K562 (cell line): ENCODE measurements at regions not wholly inside any gene's neighbourhood (a gene's known extent, or its start where the extent isn't known, plus 50 kb on each side); places are given as distances from the start of the nearest gene placed in this dataset.

ENCODE experiments used
- ATAC-seq: fragments of 200-7000 bp; cut with Tn5 transposase; 3 replicates; pipeline ENCODE4 v1.9.1; 2020; ENCODE audit warnings: moderate library complexity
- BruUV-seq: library from RNA; stranded (reverse); fragments of 400-500 nt; replicated peaks from 2 replicates; lab custom pipeline; 2021; lab: Mats Ljungman, UMichigan
- CTCF ChIA-PET: fragments of 300-600 bp; formaldehyde crosslinking; extraction: SDS; loops from one replicate; lab custom pipeline; 2021; ENCODE audit warnings: low intra/inter-chr PET ratio; lab: Yijun Ruan, JAX
- POLR2A ChIA-PET: fragments of 300-600, 350-650 bp; sonication (Branson Sonifier 250); formaldehyde crosslinking; extraction: SDS; loops from one replicate; lab custom pipeline; 2021; ENCODE audit warnings: antibody characterized with exemption, inconsistent platforms; lab: Yijun Ruan, JAX
- DNase-seq, 4 experiments: peaks; one replicate each; pipeline versions ENCODE4 v3.0.0 to v3.0.0-alpha.2; 2011 to 2018; ENCODE audit warnings: low spot score in 3 of 4, mixed read lengths in 3 of 4; ENCODE audit errors: extremely low read depth in 1 of 4
- FAIRE-seq: peaks from 2 replicates; lab custom pipeline; 2011; peaks lifted over from hg19 to GRCh38; lab: Jason Lieb, UNC
- H2AFZ ChIP-seq: 2 replicates; pipeline ENCODE4 v1.6.0; 2011; ENCODE audit warnings: low read depth, low read length, control low read depth, inconsistent platforms
- H3K27ac ChIP-seq: fragments of 200-600 bp; 3 replicates; pipeline ENCODE4 v1.8.0; 2011; ENCODE audit warnings: low read depth, mild to moderate bottlenecking, control low read depth, inconsistent platforms, low read length, moderate library complexity, mixed read lengths; ENCODE audit errors: extremely low read depth
- H3K27me3 ChIP-seq, 2 experiments: fragments of 300-600 bp in 1 of 2; 2 replicates in 1 of 2; 3 replicates in 1 of 2; pipeline versions ENCODE4 v1.6.0 to v1.8.0; 2011; ENCODE audit warnings: inconsistent platforms in 2 of 2, low read length in 2 of 2, mild to moderate bottlenecking in 1 of 2, mixed read lengths in 1 of 2, moderate library complexity in 1 of 2; ENCODE audit not compliant: control insufficient read depth in 2 of 2, insufficient read depth in 2 of 2
- H3K36me3 ChIP-seq: fragments of 300-600 bp; 3 replicates; pipeline ENCODE4 v1.8.0; 2011; ENCODE audit warnings: mild to moderate bottlenecking, low read length, inconsistent platforms; ENCODE audit not compliant: control insufficient read depth, insufficient read depth
- H3K4me1 ChIP-seq, 2 experiments: fragments of 200-600 bp in 1 of 2; replicated peaks in 1 of 2; 2 replicates in 1 of 2; 3 replicates in 1 of 2; pipeline versions ENCODE4 v1.5.1 to v1.8.0; 2011; ENCODE audit warnings: inconsistent platforms in 2 of 2, low read length in 2 of 2, mild to moderate bottlenecking in 1 of 2, mixed read lengths in 1 of 2, moderate library complexity in 1 of 2; ENCODE audit not compliant: control insufficient read depth in 2 of 2, insufficient read depth in 2 of 2
- H3K4me2 ChIP-seq: 2 replicates; pipeline ENCODE4 v1.6.1; 2011; ENCODE audit warnings: low read length, control low read depth, inconsistent platforms, mixed read lengths; ENCODE audit not compliant: insufficient read depth
- H3K4me3 ChIP-seq: fragments of 200-600 bp; sonication (generic), shearing (Covaris generic); 2 replicates; pipeline ENCODE4 v1.5.1; 2016; ENCODE audit warnings: control low read depth, inconsistent platforms
- H3K79me2 ChIP-seq: fragments of 200-600 bp; 3 replicates; pipeline ENCODE4 v1.8.0; 2011; ENCODE audit warnings: low read length, inconsistent platforms; ENCODE audit not compliant: control insufficient read depth, insufficient read depth
- H3K9ac ChIP-seq, 2 experiments: 2 replicates each; pipeline versions ENCODE4 v1.6.0 to v1.6.1; 2011; ENCODE audit warnings: low read depth in 2 of 2, low read length in 2 of 2, control low read depth in 1 of 2, inconsistent platforms in 1 of 2, mild to moderate bottlenecking in 1 of 2, mixed read lengths in 1 of 2; ENCODE audit not compliant: insufficient read depth in 1 of 2
- H3K9me1 ChIP-seq: one replicate; pipeline ENCODE4 v1.6.0; 2011; ENCODE audit warnings: inconsistent platforms, mild to moderate bottlenecking, low read length, moderate library complexity; ENCODE audit not compliant: control insufficient read depth, insufficient read depth
- H3K9me3 ChIP-seq: replicated peaks from 2 replicates; pipeline ENCODE4 v1.5.1; 2011; ENCODE audit warnings: low read depth, low read length, inconsistent platforms; ENCODE audit not compliant: control insufficient read depth, insufficient read depth
- H4K20me1 ChIP-seq: replicated peaks from 2 replicates; pipeline ENCODE4 v1.6.1; 2011; ENCODE audit warnings: low read length, inconsistent platforms, mixed read lengths; ENCODE audit not compliant: control insufficient read depth, insufficient read depth
- ELF2 ChIP-seq: fragments of 250-450 bp; sonication (Bioruptor Pico); IDR thresholded peaks from 2 replicates; pipeline ENCODE4 v1.5.0; 2021; ENCODE audit warnings: mild to moderate bottlenecking
- GABPA ChIP-seq: fragments of 200-800 bp; sonication (Bioruptor generic); conservative IDR thresholded peaks from 2 replicates; pipeline ENCODE4 v1.6.1; 2016; ENCODE audit warnings: low read depth, missing genetic modification characterization, missing compliant biosample characterization
- HNRNPUL1 ChIP-seq: fragments of 200-400 bp; formaldehyde crosslinking; IDR thresholded peaks from 2 replicates; pipeline ENCODE4 v1.6.1; 2017; ENCODE audit warnings: low read length
- NR4A1 ChIP-seq, 2 experiments: fragments of 250-450 bp in 1 of 2; fragments of 450-650 bp in 1 of 2; sonication (Bioruptor Pico) in 1 of 2; IDR thresholded peaks; 2 replicates each; pipeline versions ENCODE4 v1.4.0 to v1.6.1; 2016 to 2020; ENCODE audit warnings: mild to moderate bottlenecking in 2 of 2, missing compliant biosample characterization in 1 of 2, missing genetic modification characterization in 1 of 2, moderate library complexity in 1 of 2
- PKNOX1 ChIP-seq: fragments of 450-650 bp; IDR thresholded peaks from 2 replicates; pipeline ENCODE4 v1.6.1; 2016
- ZNF175 ChIP-seq: fragments of 200-800 bp; sonication (Bioruptor generic); IDR thresholded peaks from 2 replicates; pipeline ENCODE4 v1.6.1; 2016; ENCODE audit warnings: low read depth, mild to moderate bottlenecking, missing genetic modification characterization, missing compliant biosample characterization
- ZNF3 ChIP-seq: fragments of 250-450 bp; sonication (Bioruptor Pico); IDR thresholded peaks from 2 replicates; pipeline ENCODE4 v1.5.0; 2021; ENCODE audit warnings: mild to moderate bottlenecking, moderate library complexity
- WGBS: fragments of 100-300 bp; shearing (Covaris generic); methylation state at CpG from one replicate; pipeline ENCODE4 v1.1.6; 2016; ENCODE audit warnings: low coverage, mixed read lengths; ENCODE audit not compliant: insufficient coverage; ENCODE audit errors: missing lambda C conversion rate; 5-methylcytosine and 5-hydroxymethylcytosine counted together
- in situ Hi-C: fragments of 300-500 bp; cut with MboI; formaldehyde crosslinking; loops from 4 replicates; pipeline ENCODE4 v1.15.0; 2018; ENCODE audit warnings: inconsistent platforms, mixed read lengths
- intact Hi-C: fragments of 100-400 bp; cut with micrococcal nuclease; formaldehyde crosslinking; loops from 2 replicates; pipeline ENCODE4 v1.14.2; 2022
- TF ChIP-seq, protein P1 (sequence below), 3 experiments: fragments of 200-800 bp in 1 of 3; fragments of 250-450 bp in 1 of 3; fragments of 450-650 bp in 1 of 3; sonication (Bioruptor Pico) in 1 of 3; sonication (Bioruptor generic) in 1 of 3; formaldehyde crosslinking in 1 of 3; IDR thresholded peaks; 2 replicates each; pipeline versions ENCODE4 v1.6.1 to v1.8.0; 2016 to 2022; ENCODE audit warnings: mild to moderate bottlenecking in 2 of 3, missing genetic modification characterization in 2 of 3, missing compliant biosample characterization in 1 of 3, moderate library complexity in 1 of 3

DNA sequence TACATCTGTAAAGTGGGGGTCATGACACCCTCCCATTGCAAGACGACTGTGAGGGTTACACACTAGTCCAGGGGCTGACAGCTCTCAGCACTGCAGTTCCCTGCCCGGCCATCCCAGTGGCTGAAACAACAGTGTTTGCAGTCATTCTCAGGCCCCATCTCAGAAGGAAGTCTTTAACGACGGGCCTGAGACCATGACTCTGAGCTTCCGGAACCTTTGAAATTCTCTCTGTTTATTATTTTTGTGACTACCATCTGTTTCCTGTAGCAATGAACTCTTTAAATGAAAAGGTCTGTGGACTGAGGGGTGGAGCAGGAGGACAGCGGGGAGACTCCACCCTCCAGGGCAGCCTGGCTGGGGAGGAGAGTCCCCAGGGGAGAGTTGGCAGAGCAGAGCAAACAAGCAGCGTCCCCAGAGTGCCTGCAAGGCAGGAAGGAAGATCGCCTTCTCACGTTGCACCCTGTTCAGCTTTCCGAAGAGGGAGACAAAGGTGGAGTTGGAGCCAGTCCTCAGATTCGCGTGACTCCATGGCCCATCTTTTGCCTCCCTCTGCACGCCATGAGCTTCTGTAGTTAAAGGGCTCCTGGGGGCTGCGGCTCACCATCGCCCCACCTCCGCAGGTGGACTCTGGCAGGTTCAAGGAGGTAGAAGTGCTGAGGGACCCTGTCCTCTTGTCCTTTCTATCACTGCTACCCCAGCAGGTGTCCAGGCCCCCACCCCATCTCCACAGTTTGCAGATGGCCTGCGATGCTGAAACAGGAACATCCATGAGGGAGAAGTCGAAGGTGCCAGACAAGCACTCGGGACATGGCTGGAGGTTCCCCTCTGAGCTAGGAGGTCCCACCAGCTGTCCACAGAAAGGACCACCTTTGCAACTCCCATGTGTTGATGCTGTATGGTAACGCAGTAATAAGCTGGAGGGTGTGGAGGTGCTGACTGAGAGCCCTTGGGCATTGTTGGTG lies 525.8 kb upstream of the PROK2 start:
- ATAC-seq (peak; percentile 81), DNase-seq (peak in 2 of 4 experiments; percentile 30 to 40), FAIRE-seq (no peak)
- Histone ChIP-seq H3K9ac (peak overlapping the region in 1 of 2 experiments; percentile 86; a peak in 2 of 4 replicates), H3K4me2 (peak overlapping the region; percentile 21), H3K9me1 (no peaks in the 10 kb centered on the region), H4K20me1 (no peaks in the 10 kb centered on the region), H3K27me3 (no peaks in the 10 kb centered on the region), H3K4me3 (no peak overlapping the region)
- in situ Hi-C loops = no loop called here
- TF ChIP-seq HNRNPUL1 (no peak), ZNF175 (CRISPR knock-in tag) (0 out of 2 replicates have a peak, but pooled peaks have one; percentile 47), NR4A1 (CRISPR knock-in tag; IDR thresholded peaks at IDR 0.05) (no peak), NR4A1 (tag; IDR thresholded peaks at IDR 0.05) (0 out of 2 replicates have a peak, but pooled peaks have one; percentile 27), ELF2 (CRISPR knock-in tag) (no peak), ZNF3 (CRISPR knock-in tag) (no peak), PKNOX1 (peak; percentile 30; the same call in 1 of the 2 replicates), GABPA (tag) (peak; percentile 31; the same call in 1 of the 2 replicates)
- TF ChIP-seq, protein P1, sequence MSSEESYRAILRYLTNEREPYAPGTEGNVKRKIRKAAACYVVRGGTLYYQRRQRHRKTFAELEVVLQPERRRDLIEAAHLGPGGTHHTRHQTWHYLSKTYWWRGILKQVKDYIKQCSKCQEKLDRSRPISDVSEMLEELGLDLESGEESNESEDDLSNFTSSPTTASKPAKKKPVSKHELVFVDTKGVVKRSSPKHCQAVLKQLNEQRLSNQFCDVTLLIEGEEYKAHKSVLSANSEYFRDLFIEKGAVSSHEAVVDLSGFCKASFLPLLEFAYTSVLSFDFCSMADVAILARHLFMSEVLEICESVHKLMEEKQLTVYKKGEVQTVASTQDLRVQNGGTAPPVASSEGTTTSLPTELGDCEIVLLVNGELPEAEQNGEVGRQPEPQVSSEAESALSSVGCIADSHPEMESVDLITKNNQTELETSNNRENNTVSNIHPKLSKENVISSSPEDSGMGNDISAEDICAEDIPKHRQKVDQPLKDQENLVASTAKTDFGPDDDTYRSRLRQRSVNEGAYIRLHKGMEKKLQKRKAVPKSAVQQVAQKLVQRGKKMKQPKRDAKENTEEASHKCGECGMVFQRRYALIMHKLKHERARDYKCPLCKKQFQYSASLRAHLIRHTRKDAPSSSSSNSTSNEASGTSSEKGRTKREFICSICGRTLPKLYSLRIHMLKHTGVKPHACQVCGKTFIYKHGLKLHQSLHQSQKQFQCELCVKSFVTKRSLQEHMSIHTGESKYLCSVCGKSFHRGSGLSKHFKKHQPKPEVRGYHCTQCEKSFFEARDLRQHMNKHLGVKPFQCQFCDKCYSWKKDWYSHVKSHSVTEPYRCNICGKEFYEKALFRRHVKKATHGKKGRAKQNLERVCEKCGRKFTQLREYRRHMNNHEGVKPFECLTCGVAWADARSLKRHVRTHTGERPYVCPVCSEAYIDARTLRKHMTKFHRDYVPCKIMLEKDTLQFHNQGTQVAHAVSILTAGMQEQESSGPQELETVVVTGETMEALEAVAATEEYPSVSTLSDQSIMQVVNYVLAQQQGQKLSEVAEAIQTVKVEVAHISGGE (CRISPR knock-in tag; IDR thresholded peaks at IDR 0.05) = peak in 1 of 3 experiments; percentile 31; a peak in 1 of 6 replicates
- TF ChIP-seq, all 486 proteins: peak for 5
- BruUV-seq = no TSS peak
- peak overlapping the region; percentile 79 for H2AFZ ChIP-seq
- H3K36me3 ChIP-seq = no peaks in the 10 kb centered on the region
- POLR2A ChIA-PET = interaction anchor here (1.0 kb wide), 1 partner anchor 8 kb away, joined by 5 read pairs; no protein-coding TSS in a partner anchor
- WGBS = 55% methylated on average over 10 of the region's 20 CpGs
- H3K79me2 ChIP-seq = no peaks in the 10 kb centered on the region
- H3K9me3 ChIP-seq = no peaks in the 10 kb centered on the region
- peak overlapping the region; percentile 43; the same call in 1 of the 3 replicates for H3K27ac ChIP-seq
- intact Hi-C loops = no loop called here
- peaks cover 12 to 26% of the 10 kb centered on the region in 2 experiments for H3K4me1 ChIP-seq
- CTCF ChIA-PET = no interaction called here
